ENCODE measurements at regions not wholly inside any gene's neighbourhood (a gene's known extent, or its start where the extent isn't known, plus 50 kb on each side); places are given as distances from the start of the nearest gene placed in this dataset.

GRCh38 chr3:5634411-5634810, 446.9 kb downstream of the EDEM1 start:
- no peak for TF ChIP-seq CTCF (IDR thresholded peaks at IDR 0.05 in 8 of 11, conservative IDR thresholded peaks at IDR 0.05 in 3 of 11)
- TF ChIP-seq POLR2AphosphoS5 (IDR thresholded peaks at IDR 0.05): no peak

Measured in spleen (tissue), 7 donors.